ENCODE measurements at regions not wholly inside any gene's neighbourhood (a gene's known extent, or its start where the extent isn't known, plus 50 kb on each side); places are given as distances from the start of the nearest gene placed in this dataset.

GRCh38 chr5:159833088-159833487 lies 83.2 kb upstream of the ADRA1B start:
- DNase-seq: no peak

GRCh38 chr5:159833846-159834245 lies 82.4 kb upstream of the ADRA1B start:
- DNase-seq: no peak

GRCh38 chr5:159835548-159835947 lies 80.7 kb upstream of the ADRA1B start:
- DNase-seq: no peak

DNA sequence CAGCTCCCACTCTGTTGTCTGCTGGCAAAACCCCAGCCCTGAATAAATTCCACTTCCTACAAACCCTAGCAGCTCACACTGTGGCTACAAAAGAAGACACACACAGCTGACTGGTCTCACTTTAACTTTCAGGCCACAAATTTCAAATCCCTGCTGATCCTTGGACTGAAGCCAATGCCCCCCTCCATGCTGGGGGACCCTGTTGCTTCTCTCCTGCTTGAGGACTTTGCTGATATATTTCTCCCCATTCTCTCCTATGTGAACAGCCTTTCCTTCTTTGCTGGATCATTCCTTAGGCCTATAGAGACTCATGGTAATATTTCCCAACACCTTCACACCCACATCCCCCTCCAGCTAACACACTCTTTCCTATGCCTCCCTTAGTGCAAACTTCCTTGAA lies 79.6 kb upstream of the ADRA1B start:
- DNase-seq: no peak

DNA sequence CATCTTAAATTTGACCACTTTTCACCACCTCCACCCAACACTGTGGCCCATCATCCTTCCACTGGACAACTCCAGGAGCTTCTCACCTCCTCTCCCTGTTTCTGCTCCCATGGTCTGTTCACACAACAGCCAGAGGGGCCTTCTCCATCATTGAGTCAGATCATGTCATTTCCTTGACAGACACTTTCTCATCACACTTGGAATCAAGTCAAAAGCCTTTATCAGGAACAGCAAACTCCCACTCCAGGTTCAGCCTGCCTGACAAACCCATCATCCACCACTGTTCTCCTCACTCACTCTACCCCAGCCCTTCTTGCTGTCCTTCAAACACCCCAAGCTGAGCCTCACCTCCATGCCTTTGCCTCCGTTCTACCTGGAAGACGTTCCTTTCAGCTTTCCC lies 78.4 kb upstream of the ADRA1B start:
- DNase-seq: no peak

DNA sequence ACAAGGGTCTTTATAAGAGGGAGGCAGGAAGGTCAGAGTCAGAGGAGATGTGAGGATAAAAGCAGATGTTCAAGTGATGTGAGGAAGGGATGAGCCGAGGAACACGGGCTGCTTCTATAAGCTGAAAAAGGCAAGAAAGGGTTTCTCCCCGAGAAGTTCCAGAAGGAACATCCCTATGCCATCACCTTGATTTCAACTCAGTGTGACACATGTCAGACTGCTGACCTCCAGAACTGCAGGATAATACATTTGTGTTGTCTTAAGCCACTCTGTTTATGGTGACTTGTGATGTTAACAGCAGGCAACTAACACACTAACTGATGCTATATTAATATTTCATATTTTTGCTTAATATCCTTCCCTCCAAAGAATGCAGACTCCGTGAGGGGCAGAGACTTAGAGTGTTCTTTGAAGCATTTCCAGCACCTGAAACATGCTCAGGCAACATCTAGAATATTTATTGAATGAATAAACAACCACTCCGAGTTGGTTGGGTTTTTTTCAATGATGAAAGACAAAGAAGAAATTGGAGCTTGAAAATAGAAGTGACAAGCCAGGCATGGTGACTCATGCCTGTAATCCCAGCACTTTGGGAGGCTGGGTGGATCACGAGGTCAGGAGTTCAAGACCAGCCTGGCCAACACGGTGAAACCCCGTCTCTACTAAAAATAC lies 77.6 kb upstream of the ADRA1B start:
- DNase-seq: no peak

DNA sequence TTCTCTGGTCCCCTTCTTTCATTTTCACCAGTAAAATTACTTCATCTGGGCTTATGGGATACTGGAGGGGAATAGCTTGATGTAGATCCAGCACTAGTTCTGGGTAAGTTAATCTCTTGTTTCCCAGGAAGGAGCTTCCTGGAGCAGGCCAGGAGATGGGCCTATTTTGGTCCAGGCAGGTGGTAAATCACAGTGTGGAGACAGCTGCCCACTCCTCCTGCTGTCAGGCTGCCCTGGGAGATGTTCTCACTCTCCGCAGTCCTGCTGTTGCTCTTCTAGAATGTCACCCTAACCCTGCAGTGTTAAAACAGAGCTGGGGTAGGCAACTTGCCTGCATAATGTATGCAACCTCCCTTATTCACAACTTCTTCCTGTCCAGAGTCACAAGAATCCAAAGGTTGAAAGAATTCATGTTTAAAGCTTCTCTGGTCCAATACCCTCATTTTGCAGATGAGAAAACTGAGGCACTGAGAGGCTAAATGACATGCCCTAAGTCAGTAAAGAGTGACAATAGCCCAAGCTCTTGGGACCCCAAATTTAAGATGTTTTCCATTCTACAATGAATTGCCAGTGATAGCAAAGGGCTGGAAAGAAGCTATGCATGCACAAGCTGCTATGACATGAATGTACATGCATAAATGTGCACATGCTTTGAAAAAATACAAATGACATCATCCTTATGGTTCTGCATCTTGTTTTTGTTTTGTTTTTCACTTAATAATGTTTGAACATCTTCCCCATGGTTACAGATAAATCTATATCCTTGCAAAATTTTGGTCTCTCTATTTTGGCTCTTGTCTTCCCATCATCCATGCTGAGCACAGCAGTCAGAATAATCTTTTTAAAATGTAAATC lies 71.8 kb upstream of the ADRA1B start:
- no peak for DNase-seq

DNA sequence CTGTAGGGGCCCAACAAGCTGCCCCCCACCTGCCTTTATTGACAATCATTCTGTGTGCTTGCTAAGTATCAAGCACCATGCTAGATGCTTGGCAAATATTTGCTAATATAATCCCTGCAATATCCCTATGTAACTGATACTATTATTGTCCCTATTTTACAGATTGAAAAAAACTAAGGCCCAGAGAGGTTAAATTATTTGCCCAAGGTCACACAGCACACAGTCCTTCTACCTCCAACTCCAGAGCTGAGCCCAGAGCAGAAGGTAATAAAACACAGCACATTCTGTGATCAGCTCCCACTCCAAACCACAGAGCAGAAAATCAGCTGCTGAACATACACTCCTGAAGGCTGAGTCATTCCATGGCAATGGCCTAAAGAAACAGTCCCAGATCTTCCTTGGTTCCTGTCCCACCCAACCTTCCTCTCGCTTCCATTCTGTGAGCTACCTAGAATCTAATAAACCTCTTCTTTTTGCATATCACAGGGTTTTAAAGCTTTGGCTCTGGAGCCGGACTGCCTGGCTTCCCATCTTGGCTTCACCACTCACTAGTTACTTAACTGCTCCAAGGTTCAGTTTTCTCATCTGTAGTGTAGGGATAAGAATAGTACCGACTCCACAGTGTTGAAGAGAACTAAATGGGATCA lies 66.7 kb upstream of the ADRA1B start:
- DNase-seq: no peak

DNA sequence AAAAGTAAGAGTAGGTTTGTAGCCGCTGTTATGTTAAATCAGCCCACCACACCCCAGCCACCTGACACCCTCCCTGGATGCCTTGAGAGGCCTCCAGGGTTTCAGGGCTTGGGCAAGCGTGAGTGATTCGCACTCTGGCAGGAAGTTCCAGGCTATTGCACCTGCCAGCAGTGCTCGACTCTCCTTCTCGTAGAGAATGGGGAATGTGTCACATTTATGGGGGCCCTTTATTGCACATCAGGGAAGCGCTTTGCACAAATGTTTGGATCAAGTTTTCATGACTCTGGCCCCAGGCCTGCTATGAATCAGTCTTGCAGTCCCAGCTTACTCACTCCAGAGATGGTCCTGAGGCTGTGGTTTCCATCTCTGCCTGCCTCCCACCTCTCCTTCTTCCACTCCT lies 66.1 kb upstream of the ADRA1B start:
- DNase-seq: no peak

DNA sequence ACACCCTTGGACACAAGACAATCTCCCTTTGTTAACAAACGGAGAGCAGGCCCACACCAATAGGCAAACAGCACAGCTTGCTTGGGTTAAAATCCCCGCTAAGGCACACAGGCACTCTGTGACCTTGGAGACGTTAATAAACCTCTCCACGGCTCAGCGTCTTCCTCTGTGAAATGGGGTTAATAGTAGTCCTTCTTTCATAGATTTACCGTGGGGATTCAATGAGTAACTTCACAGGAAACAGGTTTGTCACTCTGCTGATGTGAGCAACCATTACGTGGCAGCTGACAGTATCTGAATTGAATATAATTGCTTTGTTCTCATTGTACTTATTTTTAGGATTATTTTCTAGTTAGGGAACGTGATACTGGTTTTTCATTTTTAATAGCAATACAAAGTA lies 65.2 kb upstream of the ADRA1B start:
- DNase-seq: no peak

DNA sequence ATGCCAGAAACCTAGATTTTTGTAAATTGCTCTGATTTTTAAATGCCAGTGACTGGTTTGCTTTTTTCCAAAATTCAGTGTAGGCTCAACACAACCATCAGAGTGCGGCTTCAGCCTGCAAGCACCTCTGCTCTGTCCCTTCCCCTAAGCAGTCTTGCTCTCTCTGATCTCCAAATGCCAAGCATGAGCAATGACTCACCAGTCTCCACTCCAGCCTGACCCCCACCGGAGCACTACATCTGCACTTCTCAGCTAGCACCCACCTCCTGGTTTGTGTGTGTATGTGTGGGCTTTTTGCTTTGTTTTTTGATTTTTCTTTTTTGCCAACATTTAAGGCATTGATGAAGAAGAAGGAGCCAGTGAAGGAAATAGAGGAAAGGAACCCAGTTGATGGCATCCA lies 61.4 kb upstream of the ADRA1B start:
- no peak for DNase-seq

GRCh38 chr5:159855476-159856191 lies 60.6 kb upstream of the ADRA1B start:
- no peak for DNase-seq

GRCh38 chr5:159858871-159859270 lies 57.4 kb upstream of the ADRA1B start:
- DNase-seq: no peak

- no peak for DNase-seq
Observed at GRCh38 chr5:159861086-159861485, 55.2 kb upstream of the ADRA1B start.

DNA sequence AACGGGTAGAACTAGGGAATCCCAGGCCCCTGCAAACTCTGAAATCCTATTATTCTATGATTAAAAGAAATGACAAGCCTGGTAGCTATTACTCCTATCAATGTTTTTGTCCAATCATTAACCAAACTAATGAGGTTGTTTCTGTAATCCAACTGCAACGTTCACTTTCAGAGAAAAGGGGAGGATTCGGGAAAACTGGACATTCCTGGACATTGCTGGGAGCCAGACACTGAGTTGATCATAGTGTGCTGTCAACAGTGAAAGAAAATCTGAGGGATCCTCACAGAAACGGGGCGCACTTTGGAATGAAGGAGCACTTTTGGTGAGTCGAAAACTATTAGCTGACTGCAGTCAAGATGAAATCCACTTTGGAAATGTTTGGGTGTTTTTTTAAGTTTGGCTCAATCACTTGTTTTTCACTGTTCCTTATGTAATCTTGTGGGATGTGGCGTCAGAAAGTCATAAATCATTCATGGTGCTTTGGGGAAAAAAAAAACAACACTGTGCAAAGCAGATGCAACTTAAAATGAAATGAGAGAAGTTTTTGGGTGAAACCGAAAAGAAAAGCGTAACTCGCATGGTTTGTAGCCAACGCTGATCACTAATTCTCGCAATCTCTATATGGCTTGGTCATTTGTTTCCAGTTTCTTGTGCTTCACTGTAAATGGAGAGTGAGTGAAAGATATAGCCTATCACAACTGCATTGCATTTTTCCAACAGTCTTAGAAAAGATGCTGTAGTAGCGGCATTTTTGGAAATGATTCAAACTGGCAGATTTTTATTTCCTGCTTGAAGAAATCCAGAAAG lies 51.2 kb upstream of the ADRA1B start:
- DNase-seq: no peak

GRCh38 chr5:159866093-159866492 lies 50.2 kb upstream of the ADRA1B start:
- DNase-seq: no peak
